HEK293 (cell line): ENCODE measurements at regions not wholly inside any gene's neighbourhood (a gene's known extent, or its start where the extent isn't known, plus 50 kb on each side); places are given as distances from the start of the nearest gene placed in this dataset.

Source experiments
- CTCF ChIA-PET: fragments of 350-600 bp; formaldehyde crosslinking; extraction: SDS; loops from one replicate; lab custom pipeline; 2021; ENCODE audit warnings: antibody characterized with exemption; lab: Yijun Ruan, JAX
- POLR2A ChIA-PET: fragments of 300-600 bp; formaldehyde crosslinking; extraction: SDS; loops from one replicate; lab custom pipeline; 2020; ENCODE audit warnings: antibody characterized with exemption, inconsistent platforms; lab: Yijun Ruan, JAX
- H3K27ac ChIP-seq: fragments of 200-500 bp; sonication (Bioruptor generic); 2 replicates; pipeline ENCODE4 v1.5.1; 2014; ENCODE audit warnings: low read depth, low read length, control low read depth, inconsistent platforms; ENCODE audit errors: extremely low read depth
- H3K36me3 ChIP-seq, 2 experiments: fragments of 200-500 bp in 1 of 2; sonication (Bioruptor generic) in 1 of 2; 1 replicate in 1 of 2; 2 replicates in 1 of 2; pipeline ENCODE4 v1.5.1; 2014 to 2017; ENCODE audit warnings: inconsistent platforms in 2 of 2, low read length in 2 of 2; ENCODE audit not compliant: control insufficient read depth in 2 of 2, insufficient read depth in 1 of 2
- H3K4me1 ChIP-seq: fragments of 200-500 bp; sonication (Bioruptor generic); 2 replicates; pipeline ENCODE4 v1.5.1; 2014; ENCODE audit warnings: mild to moderate bottlenecking, low read length, inconsistent platforms; ENCODE audit not compliant: control insufficient read depth, insufficient read depth
- H3K4me3 ChIP-seq: 2 replicates; pipeline ENCODE4 v1.5.1; 2011; ENCODE audit warnings: low read depth, mild to moderate bottlenecking, control low read depth, low read length, moderate library complexity
- H3K9me3 ChIP-seq: fragments of 200-500 bp; sonication (Bioruptor generic); 2 replicates; pipeline ENCODE4 v1.5.1; 2014; ENCODE audit warnings: low read depth, low read length, inconsistent platforms; ENCODE audit not compliant: control insufficient read depth, insufficient read depth
- HOXD13 ChIP-seq: sonication (generic); formaldehyde crosslinking; IDR thresholded peaks from 2 replicates; pipeline ENCODE4 v1.8.0; 2022; ENCODE audit warnings: missing genetic modification reagents, borderline replicate concordance
- INSM2 ChIP-seq: fragments of 450-650 bp; formaldehyde crosslinking; IDR thresholded peaks from 2 replicates; pipeline ENCODE4 v1.5.1; 2016; ENCODE audit warnings: missing biosample characterization, missing genetic modification characterization
- KLF7 ChIP-seq: fragments of 450-650 bp; formaldehyde crosslinking; IDR thresholded peaks from 2 replicates; pipeline ENCODE4 v1.5.1; 2016; ENCODE audit warnings: missing biosample characterization, missing genetic modification characterization, borderline replicate concordance
- PRDM6 ChIP-seq: fragments of 450-650 bp; formaldehyde crosslinking; IDR thresholded peaks from 2 replicates; pipeline ENCODE4 v1.5.1; 2017; ENCODE audit warnings: missing biosample characterization, missing genetic modification characterization
- RBAK ChIP-seq: fragments of 450-650 bp; formaldehyde crosslinking; IDR thresholded peaks from 2 replicates; pipeline ENCODE4 v1.5.1; 2016; ENCODE audit warnings: missing biosample characterization, missing genetic modification characterization
- TSHZ1 ChIP-seq: fragments of 450-650 bp; formaldehyde crosslinking; IDR thresholded peaks from 2 replicates; pipeline ENCODE4 v1.5.1; 2016; ENCODE audit warnings: missing biosample characterization, missing genetic modification characterization, borderline replicate concordance
- ZBTB44 ChIP-seq: fragments of 450-650 bp; IDR thresholded peaks from 2 replicates; pipeline ENCODE4 v1.5.1; 2018; ENCODE audit warnings: missing biosample characterization, mild to moderate bottlenecking, missing genetic modification characterization
- ZFHX2 ChIP-seq: fragments of 450-650 bp; formaldehyde crosslinking; conservative IDR thresholded peaks from 2 replicates; pipeline ENCODE4 v1.5.1; 2016; ENCODE audit warnings: missing biosample characterization, missing genetic modification characterization
- ZFP41 ChIP-seq: fragments of 450-650 bp; formaldehyde crosslinking; IDR thresholded peaks from 2 replicates; pipeline ENCODE4 v1.5.1; 2016; ENCODE audit warnings: missing biosample characterization, missing genetic modification characterization, borderline replicate concordance
- ZNF10 ChIP-seq: fragments of 450-650 bp; formaldehyde crosslinking; IDR thresholded peaks from 2 replicates; pipeline ENCODE4 v1.5.1; 2017; ENCODE audit warnings: missing biosample characterization, missing genetic modification characterization
- ZNF133 ChIP-seq: fragments of 450-650 bp; formaldehyde crosslinking; IDR thresholded peaks from 2 replicates; pipeline ENCODE4 v1.5.1; 2016; ENCODE audit warnings: missing biosample characterization, missing genetic modification characterization
- ZNF280D ChIP-seq: fragments of 450-650 bp; formaldehyde crosslinking; IDR thresholded peaks from 2 replicates; pipeline ENCODE4 v1.5.1; 2016; ENCODE audit warnings: missing biosample characterization, missing genetic modification characterization
- ZNF292 ChIP-seq: fragments of 450-650 bp; formaldehyde crosslinking; IDR thresholded peaks from 2 replicates; pipeline ENCODE4 v1.5.1; 2016; ENCODE audit warnings: low read depth, missing biosample characterization, missing genetic modification characterization, borderline replicate concordance
- ZNF354C ChIP-seq: fragments of 450-650 bp; formaldehyde crosslinking; IDR thresholded peaks from 2 replicates; pipeline ENCODE4 v1.5.1; 2016; ENCODE audit warnings: missing biosample characterization, missing genetic modification characterization, low read depth, borderline replicate concordance
- ZNF37A ChIP-seq: fragments of 450-650 bp; IDR thresholded peaks from 2 replicates; pipeline ENCODE4 v1.5.1; 2018; ENCODE audit warnings: missing biosample characterization, missing genetic modification characterization
- ZNF48 ChIP-seq: fragments of 450-650 bp; formaldehyde crosslinking; IDR thresholded peaks from 2 replicates; pipeline ENCODE4 v1.5.1; 2016; ENCODE audit warnings: missing biosample characterization, missing genetic modification characterization
- ZNF521 ChIP-seq: fragments of 450-650 bp; formaldehyde crosslinking; IDR thresholded peaks from 2 replicates; pipeline ENCODE4 v1.5.1; 2017; ENCODE audit warnings: missing biosample characterization, mild to moderate bottlenecking, missing genetic modification characterization
- ZNF610 ChIP-seq: fragments of 450-650 bp; formaldehyde crosslinking; IDR thresholded peaks from 2 replicates; pipeline ENCODE4 v1.5.1; 2016; ENCODE audit warnings: missing biosample characterization, missing genetic modification characterization, borderline replicate concordance
- ZNF624 ChIP-seq: fragments of 450-650 bp; formaldehyde crosslinking; IDR thresholded peaks from 2 replicates; pipeline ENCODE4 v1.5.1; 2017; ENCODE audit warnings: missing biosample characterization, missing genetic modification characterization
- ZNF660 ChIP-seq: fragments of 450-650 bp; IDR thresholded peaks from 2 replicates; pipeline ENCODE4 v1.5.1; 2018; ENCODE audit warnings: missing biosample characterization, mild to moderate bottlenecking, missing genetic modification characterization
- ZNF670 ChIP-seq: fragments of 450-650 bp; formaldehyde crosslinking; IDR thresholded peaks from 2 replicates; pipeline ENCODE4 v1.5.1; 2016; ENCODE audit warnings: missing biosample characterization, missing genetic modification characterization, low read depth
- ZNF843 ChIP-seq: fragments of 450-650 bp; formaldehyde crosslinking; IDR thresholded peaks from 2 replicates; pipeline ENCODE4 v1.5.1; 2016; ENCODE audit warnings: missing biosample characterization, missing genetic modification characterization

- TF ChIP-seq PRDM6 (tag by site-specific recombination) (no peak), INSM2 (tag by site-specific recombination) (no peak), ZNF610 (tag by site-specific recombination) (no peak), ZNF670 (tag by site-specific recombination) (no peak), RBAK (tag by site-specific recombination) (no peak), ZNF280D (no peak)
These were observed 74.8 kb upstream of the PACRGL start (continued) for GRCh38 chr4:20625426-20625825.

- POLR2A ChIA-PET: no interaction called here
- CTCF ChIA-PET: interaction anchor here (1.2 kb wide), 1 partner anchor 36 kb away, joined by 3 read pairs; no protein-coding TSS in a partner anchor
- no peaks in the 10 kb centered on the region for H3K4me1 ChIP-seq
- peaks cover 0 to under 1% of the 10 kb centered on the region in 2 experiments; a peak in 1 of 3 replicates for H3K36me3 ChIP-seq
- H3K4me3 ChIP-seq: no peak overlapping the region
- H3K9me3 ChIP-seq: no peaks in the 10 kb centered on the region
- no peak overlapping the region for H3K27ac ChIP-seq
- TF ChIP-seq HOXD13 (CRISPR knock-in tag) (no peak), ZNF354C (tag by site-specific recombination) (no peak), ZNF521 (tag by site-specific recombination) (no peak), ZFP41 (tag by site-specific recombination) (no peak), KLF7 (no peak), ZNF624 (no peak), ZNF670 (tag by site-specific recombination) (no peak), ZNF10 (tag by site-specific recombination) (no peak), TSHZ1 (tag by site-specific recombination) (no peak), ZNF843 (tag by site-specific recombination) (no peak), ZNF660 (tag by site-specific recombination) (no peak), ZNF37A (tag by site-specific recombination) (no peak), ZBTB44 (no peak), ZNF292 (no peak), ZNF48 (tag by site-specific recombination) (no peak), ZFHX2 (tag by site-specific recombination) (no peak), ZNF133 (tag by site-specific recombination) (no peak)
These were observed 73.8 kb upstream of the PACRGL start for GRCh38 chr4:20626326-20627005.
